H9 (cell line): ENCODE measurements at regions not wholly inside any gene's neighbourhood (a gene's known extent, or its start where the extent isn't known, plus 50 kb on each side); places are given as distances from the start of the nearest gene placed in this dataset.

Experiments used
- DNase-seq: peaks from one replicate; pipeline ENCODE4 v3.0.0-alpha.2; 2017
- H2AFZ ChIP-seq: one replicate; pipeline ENCODE4 v1.6.1; 2013; ENCODE audit warnings: mild to moderate bottlenecking, low read length, control low read depth, moderate library complexity
- H2AK5ac ChIP-seq: 2 replicates; pipeline ENCODE4 v1.6.1; 2013; ENCODE audit warnings: low read length, control low read depth, mixed read lengths; ENCODE audit not compliant: insufficient read length
- H2BK120ac ChIP-seq: one replicate; pipeline ENCODE4 v1.6.1; 2013; ENCODE audit warnings: low read depth, mild to moderate bottlenecking, low read length, control low read depth, inconsistent platforms; ENCODE audit not compliant: poor library complexity, severe bottlenecking
- H2BK12ac ChIP-seq: 2 replicates; pipeline ENCODE4 v1.6.1; 2013; ENCODE audit warnings: low read length, control low read depth, mixed read lengths, low read depth; ENCODE audit not compliant: insufficient read length
- H2BK15ac ChIP-seq: 2 replicates; pipeline ENCODE4 v1.6.1; 2013; ENCODE audit warnings: low read depth, low read length, control low read depth
- H2BK20ac ChIP-seq: one replicate; pipeline ENCODE4 v1.6.1; 2013; ENCODE audit warnings: low read depth, mild to moderate bottlenecking, low read length, control low read depth, inconsistent platforms; ENCODE audit not compliant: poor library complexity, severe bottlenecking
- H2BK5ac ChIP-seq: 2 replicates; pipeline ENCODE4 v1.6.1; 2013; ENCODE audit warnings: low read length, control low read depth, mixed read lengths; ENCODE audit not compliant: insufficient read length
- H3K14ac ChIP-seq: 2 replicates; pipeline ENCODE4 v1.6.1; 2013; ENCODE audit warnings: low read length, control low read depth; ENCODE audit not compliant: insufficient read depth
- H3K18ac ChIP-seq: 2 replicates; pipeline ENCODE4 v1.6.1; 2013; ENCODE audit warnings: low read depth, mild to moderate bottlenecking, mixed read lengths, low read length, control low read depth; ENCODE audit not compliant: insufficient read length
- H3K23ac ChIP-seq: 2 replicates; pipeline ENCODE4 v1.6.1; 2013; ENCODE audit warnings: low read length, control low read depth, mixed read lengths, low read depth; ENCODE audit not compliant: insufficient read length
- H3K23me2 ChIP-seq: 2 replicates; pipeline ENCODE4 v1.6.1; 2013; ENCODE audit warnings: low read depth, mild to moderate bottlenecking, mixed read lengths, low read length, control low read depth; ENCODE audit not compliant: insufficient read length, poor library complexity, severe bottlenecking
- H3K27ac ChIP-seq: 2 replicates; pipeline ENCODE4 v1.5.1; 2013; ENCODE audit warnings: low read length, control low read depth, mixed read lengths, low read depth; ENCODE audit not compliant: insufficient read length
- H3K27me3 ChIP-seq: 2 replicates; pipeline ENCODE4 v1.6.1; 2013; ENCODE audit warnings: low read length, control low read depth, inconsistent platforms; ENCODE audit not compliant: insufficient read depth
- H3K4ac ChIP-seq: 2 replicates; pipeline ENCODE4 v1.6.1; 2013; ENCODE audit warnings: low read depth, mild to moderate bottlenecking, control low read depth, inconsistent platforms, low read length, moderate library complexity
- H3K4me1 ChIP-seq: 2 replicates; pipeline ENCODE4 v1.6.1; 2013; ENCODE audit warnings: low read length, control low read depth, inconsistent platforms; ENCODE audit not compliant: insufficient read depth
- H3K4me2 ChIP-seq: 2 replicates; pipeline ENCODE4 v1.6.1; 2013; ENCODE audit warnings: low read length, control low read depth, mixed read lengths; ENCODE audit not compliant: insufficient read length, insufficient read depth
- H3K56ac ChIP-seq: 2 replicates; pipeline ENCODE4 v1.6.1; 2013; ENCODE audit warnings: low read depth, mild to moderate bottlenecking, mixed read lengths, low read length, control low read depth; ENCODE audit not compliant: insufficient read length
- H3K79me1 ChIP-seq: 2 replicates; pipeline ENCODE4 v1.6.1; 2013; ENCODE audit warnings: low read depth, mild to moderate bottlenecking, moderate library complexity, low read length, control low read depth, inconsistent platforms; ENCODE audit not compliant: insufficient read depth, poor library complexity, severe bottlenecking
- H3K79me2 ChIP-seq: 2 replicates; pipeline ENCODE4 v1.6.1; 2013; ENCODE audit warnings: low read length, control low read depth, inconsistent platforms; ENCODE audit not compliant: insufficient read depth
- H3K9ac ChIP-seq: 2 replicates; pipeline ENCODE4 v1.6.1; 2013; ENCODE audit warnings: low read length, control low read depth, mixed read lengths; ENCODE audit not compliant: insufficient read length; ENCODE audit errors: extremely low read depth
- H3K9me3 ChIP-seq: one replicate; pipeline ENCODE4 v1.6.1; 2013; ENCODE audit warnings: low read depth, low read length, inconsistent platforms; ENCODE audit not compliant: control insufficient read depth
- H3T11ph ChIP-seq: one replicate; pipeline ENCODE4 v1.6.1; 2013; ENCODE audit warnings: mild to moderate bottlenecking, low read length, control low read depth, inconsistent platforms
- H4K20me1 ChIP-seq: one replicate; pipeline ENCODE4 v1.6.1; 2013; ENCODE audit not compliant: control insufficient read depth, insufficient read length, insufficient read depth
- H4K5ac ChIP-seq: 2 replicates; pipeline ENCODE4 v1.6.1; 2013; ENCODE audit warnings: low read depth, mild to moderate bottlenecking, mixed read lengths, low read length, control low read depth; ENCODE audit not compliant: insufficient read length
- H4K8ac ChIP-seq: replicated peaks from 2 replicates; pipeline ENCODE4 v1.6.1; 2013; ENCODE audit warnings: low read length, control low read depth, mixed read lengths, low read depth; ENCODE audit not compliant: insufficient read length
- H4K91ac ChIP-seq: 2 replicates; pipeline ENCODE4 v1.6.1; 2013; ENCODE audit warnings: low read depth, mild to moderate bottlenecking, moderate library complexity, mixed read lengths, low read length, control low read depth; ENCODE audit not compliant: insufficient read length
- H3K27ac Mint-ChIP-seq, 3 experiments: 2 replicates in 2 of 3; 3 replicates in 1 of 3; pipeline ENCODE4 v1.8.0; 2020 to 2021; ENCODE audit warnings: mixed read lengths in 3 of 3, mild to moderate bottlenecking in 1 of 3, moderate library complexity in 1 of 3
- H3K27me3 Mint-ChIP-seq: 2 replicates; pipeline ENCODE4 v1.8.0; 2021; ENCODE audit warnings: low read depth, mild to moderate bottlenecking, moderate library complexity, mixed read lengths
- H3K36me3 Mint-ChIP-seq, 3 experiments: 2 replicates in 2 of 3; 3 replicates in 1 of 3; pipeline ENCODE4 v1.8.0; 2020 to 2021; ENCODE audit warnings: low read depth in 3 of 3, mixed read lengths in 3 of 3; ENCODE audit not compliant: insufficient read depth in 1 of 3
- H3K4me1 Mint-ChIP-seq, 2 experiments: 2 replicates each; pipeline ENCODE4 v1.8.0; 2020; ENCODE audit warnings: mixed read lengths in 2 of 2
- H3K4me3 Mint-ChIP-seq, 2 experiments: 2 replicates in 1 of 2; 3 replicates in 1 of 2; pipeline ENCODE4 v1.8.0; 2020 to 2021; ENCODE audit warnings: mild to moderate bottlenecking in 2 of 2, mixed read lengths in 2 of 2, moderate library complexity in 1 of 2
- H3K9me3 Mint-ChIP-seq, 2 experiments: 2 replicates in 1 of 2; 3 replicates in 1 of 2; pipeline ENCODE4 v1.8.0; 2020; ENCODE audit warnings: mild to moderate bottlenecking in 2 of 2, mixed read lengths in 2 of 2, moderate library complexity in 1 of 2
- CTCF ChIP-seq: fragments of 200-600 bp; sonication (generic); conservative IDR thresholded peaks from 3 replicates; pipeline ENCODE4 v1.8.0; 2021; ENCODE audit warnings: antibody characterized with exemption, mild to moderate bottlenecking
- WGBS: extraction: QIAGEN DNeasy Blood & Tissue Kit; methylation state at CpG from one replicate; pipeline ENCODE4 v1.1.7; 2013; ENCODE audit warnings: missing lambda C conversion rate, low lambda C conversion rate, mixed read lengths; ENCODE audit not compliant: insufficient read length; ENCODE audit errors: extremely low coverage; 5-methylcytosine and 5-hydroxymethylcytosine counted together

- H4K91ac ChIP-seq: no peak overlapping the region
- no CpG with 5 or more reads among the region's 2 CpGs for WGBS
- no peak overlapping the region for H2BK120ac ChIP-seq
- Mint-ChIP-seq H3K36me3 (no peaks in the 10 kb centered on the region; a peak in 1 of 7 replicates), H3K9me3 (peaks cover 0 to 4% of the 10 kb centered on the region in 2 experiments; a peak in 3 of 5 replicates), H3K27me3 (no peaks in the 10 kb centered on the region; the same call in 1 of the 2 replicates), H3K27ac (no peak overlapping the region), H3K4me1 (0 out of 4 replicates have a peak, but pooled peaks cover 0 to 2% of the 10 kb centered on the region in 2 experiments), H3K4me3 (no peak overlapping the region)
- no peak overlapping the region for H3K9ac ChIP-seq
- H3K4ac ChIP-seq: no peak overlapping the region
- H3K4me1 ChIP-seq: no peaks in the 10 kb centered on the region
- no peak overlapping the region for H3K56ac ChIP-seq
- H3K79me2 ChIP-seq: no peaks in the 10 kb centered on the region
- no peaks in the 10 kb centered on the region for H3K9me3 ChIP-seq
- H3K18ac ChIP-seq: no peak overlapping the region
- no peak overlapping the region for H4K8ac ChIP-seq
- no peaks in the 10 kb centered on the region for H3K27me3 ChIP-seq
- no peak overlapping the region for H3T11ph ChIP-seq
- H2AFZ ChIP-seq: no peak overlapping the region
- no peak overlapping the region for H2BK5ac ChIP-seq
- no peak overlapping the region for H3K14ac ChIP-seq
- no peaks in the 10 kb centered on the region for H3K23me2 ChIP-seq
- H2BK12ac ChIP-seq: no peak overlapping the region
- DNase-seq: no peak
- H3K27ac ChIP-seq: no peak overlapping the region
- H3K79me1 ChIP-seq: no peaks in the 10 kb centered on the region
- no peak for TF ChIP-seq CTCF
- no peaks in the 10 kb centered on the region for H4K20me1 ChIP-seq
- H3K4me2 ChIP-seq: no peak overlapping the region
- H2BK20ac ChIP-seq: no peak overlapping the region
- H2BK15ac ChIP-seq: no peak overlapping the region
- H4K5ac ChIP-seq: no peak overlapping the region
- H2AK5ac ChIP-seq: no peak overlapping the region
- H3K23ac ChIP-seq: no peak overlapping the region
Measured at GRCh38 chr1:95770581-95770980, 536.6 kb downstream of the RWDD3 start.
